GM12878 (cell line): ENCODE measurements at regions not wholly inside any gene's neighbourhood (a gene's known extent, or its start where the extent isn't known, plus 50 kb on each side); places are given as distances from the start of the nearest gene placed in this dataset.

Experiments
- ATAC-seq: fragments of 200-7000 bp; cut with Tn5 transposase; 3 replicates; pipeline ENCODE4 v1.9.1; 2020; ENCODE audit warnings: mild to moderate bottlenecking, moderate library complexity
- BruUV-seq: library from RNA; stranded (reverse); fragments of 400-500 nt; replicated peaks from 2 replicates; lab custom pipeline; 2021; lab: Mats Ljungman, UMichigan
- CTCF ChIA-PET: fragments of 300-600 bp; sonication (Branson Sonifier 250); formaldehyde crosslinking; extraction: SDS; loops from one replicate; lab custom pipeline; 2021; ENCODE audit warnings: inconsistent platforms; lab: Yijun Ruan, JAX
- POLR2A ChIA-PET: fragments of 350-600 bp; formaldehyde crosslinking; extraction: SDS; loops from one replicate; lab custom pipeline; 2021; ENCODE audit warnings: inconsistent platforms; lab: Charles Lee
- RAD21 ChIA-PET: fragments of 300-600 bp; sonication (Branson Sonifier 250); formaldehyde crosslinking; loops from one replicate; lab custom pipeline; 2023; ENCODE audit warnings: antibody characterized with exemption; ENCODE audit not compliant: unreplicated experiment; lab: Charles Lee
- SMC1A ChIA-PET: fragments of 300-600 bp; sonication (Branson Sonifier 250); formaldehyde crosslinking; loops from one replicate; lab custom pipeline; 2023; ENCODE audit not compliant: unreplicated experiment, uncharacterized antibody; lab: Charles Lee
- DNase-seq: peaks from one replicate; pipeline ENCODE4 v3.0.0-alpha.2; 2011; ENCODE audit warnings: low read depth, low spot score
- FAIRE-seq: peaks from 3 replicates; lab custom pipeline; 2011; peaks lifted over from hg19 to GRCh38; lab: Jason Lieb, UNC
- H2AFZ ChIP-seq: 2 replicates; pipeline ENCODE4 v1.6.0; 2011; ENCODE audit warnings: low read depth, low read length, control low read depth; ENCODE audit not compliant: control insufficient read depth
- H3K27ac ChIP-seq: 2 replicates; pipeline ENCODE4 v1.5.1; 2011; ENCODE audit warnings: control low read depth; ENCODE audit not compliant: control insufficient read depth, insufficient read depth
- H3K27me3 ChIP-seq, 2 experiments: replicated peaks in 1 of 2; 2 replicates each; pipeline versions ENCODE4 v1.6.0 to v1.6.1; 2011; ENCODE audit warnings: low read length in 1 of 2; ENCODE audit not compliant: control insufficient read depth in 2 of 2, insufficient read depth in 2 of 2
- H3K36me3 ChIP-seq, 2 experiments: 2 replicates each; pipeline ENCODE4 v1.5.1; 2011; ENCODE audit warnings: low read length in 1 of 2; ENCODE audit not compliant: control insufficient read depth in 2 of 2, insufficient read depth in 2 of 2
- H3K4me1 ChIP-seq: 2 replicates; pipeline ENCODE4 v1.6.1; 2011; ENCODE audit warnings: mild to moderate bottlenecking, low read length, moderate library complexity, mixed read lengths; ENCODE audit not compliant: control insufficient read depth, insufficient read depth
- H3K4me2 ChIP-seq: 2 replicates; pipeline ENCODE4 v1.6.0; 2011; ENCODE audit warnings: control low read depth; ENCODE audit not compliant: control insufficient read depth, insufficient read depth
- H3K4me3 ChIP-seq: fragments of 200-600 bp; sonication (generic); 2 replicates; pipeline ENCODE4 v1.5.1; 2016
- H3K79me2 ChIP-seq: 2 replicates; pipeline ENCODE4 v1.6.0; 2011; ENCODE audit warnings: low read length; ENCODE audit not compliant: control insufficient read depth, insufficient read depth
- H3K9ac ChIP-seq: 2 replicates; pipeline ENCODE4 v1.8.0; 2011; ENCODE audit warnings: low read length, control low read depth, mixed read lengths; ENCODE audit not compliant: control insufficient read depth, insufficient read depth
- H3K9me3 ChIP-seq: replicated peaks from 3 replicates; pipeline ENCODE4 v1.5.1; 2011; ENCODE audit warnings: mild to moderate bottlenecking, low read length; ENCODE audit not compliant: control insufficient read depth, insufficient read depth
- H4K20me1 ChIP-seq: 2 replicates; pipeline ENCODE4 v1.6.0; 2011; ENCODE audit not compliant: control insufficient read depth, insufficient read depth
- EGR1 ChIP-seq, 2 experiments: IDR thresholded peaks; 1 replicate in 1 of 2; 2 replicates in 1 of 2; pipeline ENCODE4 v1.6.1; 2011 to 2012; ENCODE audit warnings: low read depth in 2 of 2, low read length in 2 of 2, borderline replicate concordance in 1 of 2, mild to moderate bottlenecking in 1 of 2, moderate library complexity in 1 of 2
- GABPA ChIP-seq: IDR thresholded peaks from 2 replicates; pipeline ENCODE4 v1.6.1; 2014; ENCODE audit warnings: antibody characterized with exemption, low read depth, mild to moderate bottlenecking, inconsistent platforms
- MLLT1 ChIP-seq: fragments of 450-650 bp; IDR thresholded peaks from 2 replicates; pipeline ENCODE4 v1.6.1; 2016; ENCODE audit warnings: mild to moderate bottlenecking
- MXI1 ChIP-seq: fragments of 150-350 bp; IDR thresholded peaks from 2 replicates; pipeline ENCODE4 v1.6.1; 2011; ENCODE audit warnings: low read depth, mild to moderate bottlenecking, inconsistent platforms, low read length, improper control_type of control experiment
- NFIC ChIP-seq: IDR thresholded peaks from 2 replicates; pipeline ENCODE4 v1.6.1; 2012; ENCODE audit warnings: low read depth, mild to moderate bottlenecking, inconsistent platforms, low read length, moderate library complexity
- RB1 ChIP-seq: fragments of 450-650 bp; formaldehyde crosslinking; IDR thresholded peaks from 2 replicates; pipeline ENCODE4 v1.6.1; 2017; ENCODE audit warnings: mild to moderate bottlenecking, borderline replicate concordance
- ZBTB11 ChIP-seq: fragments of 450-650 bp; formaldehyde crosslinking; IDR thresholded peaks from 2 replicates; pipeline ENCODE4 v1.5.0; 2022; ENCODE audit warnings: mild to moderate bottlenecking, missing genetic modification characterization
- WGBS: methylation state at CpG from one replicate; pipeline ENCODE4 v1.1.6; 2016; ENCODE audit warnings: low lambda C conversion rate; ENCODE audit not compliant: insufficient replicate concordance, insufficient coverage; ENCODE audit errors: missing lambda C conversion rate; 5-methylcytosine and 5-hydroxymethylcytosine counted together
- in situ Hi-C: fragments of 300-500 bp; cut with MboI; formaldehyde crosslinking; loops from 9 replicates; pipeline ENCODE4 v1.14.3; 2018; ENCODE audit warnings: mixed read lengths
- intact Hi-C: fragments of 100-400 bp; cut with micrococcal nuclease; formaldehyde crosslinking; loops from one replicate; pipeline ENCODE4 v1.14.2; 2022; ENCODE audit not compliant: unreplicated experiment

GRCh38 chr6:90424580-90424979 is 127.9 kb upstream of the BACH2 start (continued):
- TF ChIP-seq ZBTB11 (CRISPR knock-in tag) (no peak), MXI1 (no peak)

- 25% methylated on average over 1 of the region's 1 CpG for WGBS
These were observed 125.0 kb upstream of the BACH2 start for GRCh38 chr6:90421666-90422065.

More at GRCh38 chr6:90421666-90422065, 125.0 kb upstream of the BACH2 start:
- Histone ChIP-seq H3K4me2 (no peak overlapping the region), H2AFZ (no peak overlapping the region), H3K9me3 (peaks cover 1% of the 10 kb centered on the region; the same call in 1 of the 3 replicates), H3K27me3 (no peaks in the 10 kb centered on the region), H4K20me1 (no peaks in the 10 kb centered on the region), H3K4me1 (peaks cover 10% of the 10 kb centered on the region), H3K27ac (no peak overlapping the region), H3K9ac (no peak overlapping the region), H3K36me3 (no peaks in the 10 kb centered on the region), H3K79me2 (no peaks in the 10 kb centered on the region), H3K4me3 (no peak overlapping the region)
- FAIRE-seq (no peak), ATAC-seq (no peak), DNase-seq (no peak)
- intact Hi-C loops (no loop called here), in situ Hi-C loops (no loop called here)
- POLR2A ChIA-PET: no interaction called here
- SMC1A ChIA-PET: interaction anchor here (1.1 kb wide), 1 partner anchor 29 kb away, joined by 4 read pairs; no protein-coding TSS in a partner anchor
- BruUV-seq: no TSS peak
- no peak for TF ChIP-seq MLLT1
- TF ChIP-seq RB1: no peak
- no peak for TF ChIP-seq EGR1 (IDR thresholded peaks at IDR 0.05; ENCODE audit: borderline replicate concordance in 1 of 2, low read depth in 2 of 2, low read length in 2 of 2)
- no peak for TF ChIP-seq GABPA
- no peak for TF ChIP-seq NFIC
- RAD21 ChIA-PET: no interaction called here
- CTCF ChIA-PET: no interaction called here
